WTC11 (cell line): ENCODE measurements at regions not wholly inside any gene's neighbourhood (a gene's known extent, or its start where the extent isn't known, plus 50 kb on each side); places are given as distances from the start of the nearest gene placed in this dataset.

Experiments
- ATAC-seq: fragments of 200-7000 bp; cut with Tn5 transposase; 2 replicates; pipeline ENCODE4 v1.10.0; 2021; ENCODE audit warnings: mild to moderate bottlenecking, moderate library complexity
- CTCF ChIA-PET: fragments of 300-600 bp; sonication (Branson Sonifier 250); formaldehyde crosslinking; loops from one replicate; lab custom pipeline; 2021; ENCODE audit warnings: antibody characterized with exemption; lab: Charles Lee
- POLR2A ChIA-PET: fragments of 350-600 bp; sonication (Branson Sonifier 250); formaldehyde crosslinking; loops from one replicate; lab custom pipeline; 2021; ENCODE audit warnings: antibody characterized with exemption; lab: Charles Lee
- DNase-seq: peaks from one replicate; pipeline ENCODE4 v3.0.0; 2021; ENCODE audit warnings: low spot score
- H3K27ac Mint-ChIP-seq: 2 replicates; pipeline ENCODE4 v1.8.0; 2021; ENCODE audit warnings: mixed read lengths
- H3K27me3 Mint-ChIP-seq: 2 replicates; pipeline ENCODE4 v1.8.0; 2021; ENCODE audit warnings: low read depth, mild to moderate bottlenecking, moderate library complexity, mixed read lengths
- H3K36me3 Mint-ChIP-seq: 2 replicates; pipeline ENCODE4 v1.8.0; 2021; ENCODE audit warnings: mixed read lengths
- H3K4me1 Mint-ChIP-seq: 2 replicates; pipeline ENCODE4 v1.8.0; 2022; ENCODE audit warnings: mixed read lengths
- H3K4me3 Mint-ChIP-seq: 2 replicates; pipeline ENCODE4 v1.8.0; 2021; ENCODE audit warnings: mild to moderate bottlenecking, moderate library complexity, mixed read lengths
- H3K9me3 Mint-ChIP-seq: 2 replicates; pipeline ENCODE4 v1.8.0; 2021; ENCODE audit warnings: mixed read lengths
- CREB1 ChIP-seq: sonication (generic); formaldehyde crosslinking; IDR thresholded peaks from 2 replicates; pipeline ENCODE4 v1.8.0; 2023; ENCODE audit warnings: mild to moderate bottlenecking, missing genetic modification reagents
- E2F1 ChIP-seq: sonication (generic); formaldehyde crosslinking; IDR thresholded peaks from 2 replicates; pipeline ENCODE4 v1.8.0; 2022; ENCODE audit warnings: mild to moderate bottlenecking, missing genetic modification reagents
- E2F4 ChIP-seq: sonication (generic); formaldehyde crosslinking; IDR thresholded peaks from 2 replicates; pipeline ENCODE4 v1.8.1; 2022; ENCODE audit warnings: low read depth, mild to moderate bottlenecking, moderate library complexity, missing genetic modification reagents, borderline replicate concordance
- EMX1 ChIP-seq: fragments of 250-450 bp; sonication (Bioruptor Pico); IDR thresholded peaks from 2 replicates; pipeline ENCODE4 v1.8.0; 2021; ENCODE audit warnings: mild to moderate bottlenecking
- ETV6 ChIP-seq: sonication (generic); formaldehyde crosslinking; IDR thresholded peaks from 2 replicates; pipeline ENCODE4 v1.8.1; 2022; ENCODE audit warnings: mild to moderate bottlenecking, missing genetic modification reagents
- FOXP1 ChIP-seq: sonication (generic); formaldehyde crosslinking; IDR thresholded peaks from 2 replicates; pipeline ENCODE4 v1.8.0; 2022; ENCODE audit warnings: missing genetic modification reagents, mild to moderate bottlenecking, moderate library complexity, borderline replicate concordance
- GRHL2 ChIP-seq: fragments of 250-450 bp; sonication (Bioruptor Pico); IDR thresholded peaks from 2 replicates; pipeline ENCODE4 v1.8.0; 2022; ENCODE audit warnings: mild to moderate bottlenecking, moderate library complexity; ENCODE audit not compliant: insufficient replicate concordance, severe bottlenecking
- IRF2 ChIP-seq: sonication (generic); formaldehyde crosslinking; IDR thresholded peaks from 2 replicates; pipeline ENCODE4 v1.8.0; 2022; ENCODE audit warnings: low read depth, missing genetic modification reagents, borderline replicate concordance
- MLX ChIP-seq: sonication (generic); formaldehyde crosslinking; IDR thresholded peaks from 2 replicates; pipeline ENCODE4 v1.8.1; 2023; ENCODE audit warnings: mild to moderate bottlenecking, missing genetic modification reagents, moderate library complexity
- MXD4 ChIP-seq: fragments of 250-450 bp; sonication (Bioruptor Pico); IDR thresholded peaks from 2 replicates; pipeline ENCODE4 v1.8.0; 2021; ENCODE audit warnings: mild to moderate bottlenecking, moderate library complexity, borderline replicate concordance
- NFE2L1 ChIP-seq: sonication (generic); formaldehyde crosslinking; IDR thresholded peaks from 2 replicates; pipeline ENCODE4 v1.8.1; 2023; ENCODE audit warnings: missing genetic modification reagents
- NFYB ChIP-seq: sonication (generic); formaldehyde crosslinking; conservative IDR thresholded peaks from 2 replicates; pipeline ENCODE4 v1.8.0; 2022; ENCODE audit warnings: low read depth, missing genetic modification reagents
- PREB ChIP-seq: sonication (generic); formaldehyde crosslinking; IDR thresholded peaks from 2 replicates; pipeline ENCODE4 v1.8.1; 2022; ENCODE audit warnings: mild to moderate bottlenecking, missing genetic modification reagents, moderate library complexity, borderline replicate concordance
- RELA ChIP-seq: sonication (generic); formaldehyde crosslinking; IDR thresholded peaks from 2 replicates; pipeline ENCODE4 v1.8.1; 2022; ENCODE audit warnings: missing genetic modification reagents, mild to moderate bottlenecking, borderline replicate concordance
- SMAD4 ChIP-seq: sonication (generic); formaldehyde crosslinking; IDR thresholded peaks from 2 replicates; pipeline ENCODE4 v1.8.0; 2022; ENCODE audit warnings: mild to moderate bottlenecking, missing genetic modification reagents
- STAT6 ChIP-seq: sonication (generic); formaldehyde crosslinking; conservative IDR thresholded peaks from 2 replicates; pipeline ENCODE4 v1.8.1; 2023; ENCODE audit warnings: mild to moderate bottlenecking, low read depth, missing genetic modification reagents, moderate library complexity
- TEAD4 ChIP-seq: sonication (generic); formaldehyde crosslinking; IDR thresholded peaks from 2 replicates; pipeline ENCODE4 v1.8.0; 2022; ENCODE audit warnings: mild to moderate bottlenecking, missing genetic modification reagents
- USF1 ChIP-seq: sonication (generic); formaldehyde crosslinking; IDR thresholded peaks from 2 replicates; pipeline ENCODE4 v1.8.0; 2022; ENCODE audit warnings: mild to moderate bottlenecking, missing genetic modification reagents
- ZBTB21 ChIP-seq: sonication (generic); formaldehyde crosslinking; IDR thresholded peaks from 2 replicates; pipeline ENCODE4 v1.8.1; 2023; ENCODE audit warnings: mild to moderate bottlenecking, missing genetic modification reagents, borderline replicate concordance
- ZNF138 ChIP-seq: sonication (generic); formaldehyde crosslinking; conservative IDR thresholded peaks from 2 replicates; pipeline ENCODE4 v1.8.1; 2022; ENCODE audit warnings: mild to moderate bottlenecking, moderate library complexity, missing genetic modification reagents

- Mint-ChIP-seq H3K27me3 (no peaks in the 10 kb centered on the region), H3K27ac (no peak overlapping the region), H3K4me1 (peaks cover 3% of the 10 kb centered on the region; the same call in 1 of the 2 replicates), H3K9me3 (peaks cover 26% of the 10 kb centered on the region), H3K4me3 (no peak overlapping the region), H3K36me3 (peaks cover 4% of the 10 kb centered on the region; the same call in 1 of the 2 replicates)
- ATAC-seq = no peak
- ChIA-PET CTCF (no interaction called here), POLR2A (no interaction called here)
- DNase-seq = no peak
- TF ChIP-seq NFYB (CRISPR knock-in tag) (no peak), CREB1 (CRISPR knock-in tag) (no peak), USF1 (CRISPR knock-in tag) (no peak), ZNF138 (no peak), IRF2 (CRISPR knock-in tag) (no peak), GRHL2 (CRISPR knock-in tag) (no peak), NFE2L1 (CRISPR knock-in tag) (no peak), MLX (CRISPR knock-in tag) (no peak)
Measured at GRCh38 chr6:16047435-16047990, 81.4 kb upstream of the MYLIP start.

- peaks cover 24% of the 10 kb centered on the region for H3K36me3 Mint-ChIP-seq
- DNase-seq (no peak), ATAC-seq (no peak)
- H3K4me3 Mint-ChIP-seq = no peak overlapping the region
- TF ChIP-seq STAT6 (CRISPR knock-in tag) (no peak), EMX1 (no peak), USF1 (CRISPR knock-in tag) (peak; percentile 77)
- peaks cover 3% of the 10 kb centered on the region; the same call in 1 of the 2 replicates for H3K4me1 Mint-ChIP-seq
- ChIA-PET POLR2A (no interaction called here), CTCF (no interaction called here)
- H3K9me3 Mint-ChIP-seq = peaks cover 44% of the 10 kb centered on the region
- no peak overlapping the region for H3K27ac Mint-ChIP-seq
- no peaks in the 10 kb centered on the region; the same call in none of the 2 replicates for H3K27me3 Mint-ChIP-seq
Measured at GRCh38 chr6:16045238-16045637, 83.6 kb upstream of the MYLIP start.

- no peak for ATAC-seq
- POLR2A ChIA-PET = no interaction called here
- peaks cover 3% of the 10 kb centered on the region; the same call in 1 of the 2 replicates for H3K4me1 Mint-ChIP-seq
- peaks cover 53% of the 10 kb centered on the region for H3K9me3 Mint-ChIP-seq
- H3K36me3 Mint-ChIP-seq = peaks cover 33% of the 10 kb centered on the region
- no peak overlapping the region for H3K27ac Mint-ChIP-seq
- CTCF ChIA-PET = no interaction called here
- H3K4me3 Mint-ChIP-seq = no peak overlapping the region
- H3K27me3 Mint-ChIP-seq = no peaks in the 10 kb centered on the region; the same call in none of the 2 replicates
- no peak for DNase-seq
- no peak for TF ChIP-seq EMX1
- no peak for TF ChIP-seq NFYB (CRISPR knock-in tag)
- no peak for TF ChIP-seq MXD4 (CRISPR knock-in tag)
- TF ChIP-seq TEAD4 (CRISPR knock-in tag) = no peak
- no peak for TF ChIP-seq E2F1 (CRISPR knock-in tag)
- no peak for TF ChIP-seq SMAD4 (CRISPR knock-in tag)
- TF ChIP-seq PREB (CRISPR knock-in tag) = no peak
- TF ChIP-seq ZBTB21 = no peak
- TF ChIP-seq FOXP1 (CRISPR knock-in tag) = no peak
- no peak for TF ChIP-seq RELA (CRISPR knock-in tag)
- TF ChIP-seq IRF2 (CRISPR knock-in tag) = no peak
- no peak for TF ChIP-seq ETV6
- TF ChIP-seq MLX (CRISPR knock-in tag) = no peak
- TF ChIP-seq E2F4 (CRISPR knock-in tag) = no peak
Measured at GRCh38 chr6:16044211-16044643, 84.7 kb upstream of the MYLIP start.
